SU-DHL-6 (cell line): ENCODE measurements at regions not wholly inside any gene's neighbourhood (a gene's known extent, or its start where the extent isn't known, plus 50 kb on each side); places are given as distances from the start of the nearest gene placed in this dataset.

Experiments used
- H2AFZ ChIP-seq: fragments of 200-600 bp; sonication (generic); 2 replicates; pipeline ENCODE4 v1.6.1; 2014; ENCODE audit warnings: low read depth, mild to moderate bottlenecking, moderate library complexity, mixed read lengths, antibody characterized with exemption, low read length; ENCODE audit not compliant: severe bottlenecking
- H3F3A ChIP-seq: fragments of 200-600 bp; shearing (Covaris generic); 2 replicates; pipeline ENCODE4 v1.6.0; 2016; ENCODE audit warnings: antibody characterized with exemption, mild to moderate bottlenecking; ENCODE audit not compliant: insufficient read depth
- H3K27ac ChIP-seq: fragments of 200-600 bp; sonication (generic); 2 replicates; pipeline ENCODE4 v1.5.1; 2016; ENCODE audit warnings: low read depth, mild to moderate bottlenecking, low read length, moderate library complexity, mixed read lengths
- H3K27me3 ChIP-seq: fragments of 200-600 bp; sonication (generic), shearing (Covaris generic); 2 replicates; pipeline ENCODE4 v1.6.0; 2014; ENCODE audit warnings: mild to moderate bottlenecking, low read length
- H3K36me3 ChIP-seq: fragments of 200-600 bp; sonication (generic); 2 replicates; pipeline ENCODE4 v1.6.1; 2014; ENCODE audit warnings: mild to moderate bottlenecking, low read length, mixed read lengths
- H3K4me2 ChIP-seq: fragments of 300-600, 200-600 bp; shearing (Covaris generic), sonication (generic); 2 replicates; pipeline ENCODE4 v1.6.0; 2014; ENCODE audit warnings: low read length, low read depth, mild to moderate bottlenecking; ENCODE audit not compliant: poor library complexity, severe bottlenecking
- H3K4me3 ChIP-seq: fragments of 200-600 bp; sonication (generic); 2 replicates; pipeline ENCODE4 v1.5.1; 2014; ENCODE audit warnings: antibody characterized with exemption, low read length, mild to moderate bottlenecking, mixed read lengths; ENCODE audit not compliant: insufficient read depth, poor library complexity, severe bottlenecking
- H3K79me2 ChIP-seq: fragments of 200-600 bp; sonication (generic); 2 replicates; pipeline ENCODE4 v1.6.1; 2014; ENCODE audit warnings: mild to moderate bottlenecking, low read length, moderate library complexity; ENCODE audit not compliant: insufficient read depth
- H3K9ac ChIP-seq: fragments of 200-600 bp; sonication (generic); 2 replicates; pipeline ENCODE4 v1.7.0; 2014; ENCODE audit warnings: mild to moderate bottlenecking, low read length
- H3K9me2 ChIP-seq: fragments of 200-600 bp; sonication (generic); replicated peaks from 2 replicates; pipeline ENCODE4 v1.6.1; 2014; ENCODE audit warnings: low read length; ENCODE audit not compliant: insufficient read depth
- H3K9me3 ChIP-seq: fragments of 200-600 bp; sonication (generic); 2 replicates; pipeline ENCODE4 v1.6.1; 2014; ENCODE audit warnings: low read length, mixed read lengths; ENCODE audit not compliant: insufficient read depth
- H4K20me1 ChIP-seq: fragments of 200-600 bp; sonication (generic); 2 replicates; pipeline ENCODE4 v1.6.1; 2014; ENCODE audit warnings: low read depth, mild to moderate bottlenecking, antibody characterized with exemption, low read length, moderate library complexity, mixed read lengths
- EZH2phosphoT487 ChIP-seq: fragments of 200-600 bp; sonication (generic), shearing (Covaris generic); conservative IDR thresholded peaks from 2 replicates; pipeline ENCODE4 v1.6.1; 2018; ENCODE audit warnings: mild to moderate bottlenecking, antibody characterized with exemption, low read length, moderate library complexity, mixed read lengths
- TF ChIP-seq, protein P1 (sequence below): fragments of 200-600 bp; sonication (generic); IDR thresholded peaks from one replicate; pipeline ENCODE4 v1.5.1; 2017; ENCODE audit warnings: antibody characterized with exemption, mild to moderate bottlenecking, low read length, moderate library complexity; ENCODE audit not compliant: insufficient read depth, poor library complexity, severe bottlenecking

DNA sequence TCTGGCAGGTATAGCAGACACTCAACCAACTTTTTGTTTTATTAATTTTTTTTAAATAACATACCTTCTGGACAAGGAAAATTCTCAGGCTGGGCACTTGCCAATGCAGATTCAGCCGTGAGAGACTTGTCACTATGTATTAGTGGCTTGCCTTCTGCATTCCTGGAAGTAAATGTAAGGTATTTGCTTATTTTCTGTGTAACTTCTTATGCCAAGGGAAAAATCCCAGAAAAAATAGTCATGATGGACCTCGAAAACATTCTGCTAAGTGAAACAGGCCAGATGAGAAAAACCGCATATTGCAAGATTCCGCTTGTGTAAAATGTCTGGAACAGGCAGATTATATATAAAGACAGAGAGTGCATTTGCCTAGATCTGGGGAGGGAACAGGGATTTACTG is 260.3 kb upstream of the DAPK1 start:
- Histone ChIP-seq H4K20me1 (no peaks in the 10 kb centered on the region), H3K9me3 (no peaks in the 10 kb centered on the region), H3K36me3 (no peaks in the 10 kb centered on the region), H3F3A (no peaks in the 10 kb centered on the region), H3K27me3 (no peaks in the 10 kb centered on the region), H3K9ac (no peak overlapping the region), H3K4me3 (no peak overlapping the region), H3K9me2 (no peaks in the 10 kb centered on the region), H3K4me2 (no peak overlapping the region), H3K79me2 (no peaks in the 10 kb centered on the region), H3K27ac (no peak overlapping the region), H2AFZ (no peak overlapping the region)
- no peak for TF ChIP-seq EZH2phosphoT487
- TF ChIP-seq, protein P1, sequence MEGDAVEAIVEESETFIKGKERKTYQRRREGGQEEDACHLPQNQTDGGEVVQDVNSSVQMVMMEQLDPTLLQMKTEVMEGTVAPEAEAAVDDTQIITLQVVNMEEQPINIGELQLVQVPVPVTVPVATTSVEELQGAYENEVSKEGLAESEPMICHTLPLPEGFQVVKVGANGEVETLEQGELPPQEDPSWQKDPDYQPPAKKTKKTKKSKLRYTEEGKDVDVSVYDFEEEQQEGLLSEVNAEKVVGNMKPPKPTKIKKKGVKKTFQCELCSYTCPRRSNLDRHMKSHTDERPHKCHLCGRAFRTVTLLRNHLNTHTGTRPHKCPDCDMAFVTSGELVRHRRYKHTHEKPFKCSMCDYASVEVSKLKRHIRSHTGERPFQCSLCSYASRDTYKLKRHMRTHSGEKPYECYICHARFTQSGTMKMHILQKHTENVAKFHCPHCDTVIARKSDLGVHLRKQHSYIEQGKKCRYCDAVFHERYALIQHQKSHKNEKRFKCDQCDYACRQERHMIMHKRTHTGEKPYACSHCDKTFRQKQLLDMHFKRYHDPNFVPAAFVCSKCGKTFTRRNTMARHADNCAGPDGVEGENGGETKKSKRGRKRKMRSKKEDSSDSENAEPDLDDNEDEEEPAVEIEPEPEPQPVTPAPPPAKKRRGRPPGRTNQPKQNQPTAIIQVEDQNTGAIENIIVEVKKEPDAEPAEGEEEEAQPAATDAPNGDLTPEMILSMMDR, result no peak

DNA sequence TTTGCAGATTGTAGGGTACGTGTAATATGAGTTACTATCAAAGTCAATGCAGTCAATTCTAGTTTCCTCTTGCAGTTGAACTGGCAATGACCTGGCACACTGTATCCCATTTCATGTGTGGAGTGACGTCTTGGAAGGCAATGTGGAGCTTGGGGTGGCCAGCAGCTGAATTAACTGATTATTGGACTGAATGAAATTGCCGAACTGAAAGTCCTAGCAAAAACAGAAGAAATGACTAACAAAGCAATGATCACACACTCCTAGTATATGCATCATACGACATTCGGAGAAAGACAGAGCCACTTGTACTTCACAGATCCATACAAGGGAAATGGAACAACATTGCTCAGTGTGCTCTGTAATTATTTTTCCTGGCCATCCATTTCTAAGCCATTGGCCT is 259.1 kb upstream of the DAPK1 start:
- no peaks in the 10 kb centered on the region for H3K9me2 ChIP-seq
- no peaks in the 10 kb centered on the region for H3K79me2 ChIP-seq
- H3K4me2 ChIP-seq, result no peak overlapping the region
- H3K36me3 ChIP-seq, result no peaks in the 10 kb centered on the region
- H2AFZ ChIP-seq, result no peak overlapping the region
- H3K9ac ChIP-seq, result no peak overlapping the region
- no peak for TF ChIP-seq EZH2phosphoT487
- TF ChIP-seq, protein P1, result no peak
- H3K27ac ChIP-seq, result no peak overlapping the region
- H3K9me3 ChIP-seq, result no peaks in the 10 kb centered on the region
- H3K4me3 ChIP-seq, result no peak overlapping the region
- no peaks in the 10 kb centered on the region for H3K27me3 ChIP-seq
- no peaks in the 10 kb centered on the region for H3F3A ChIP-seq
- no peaks in the 10 kb centered on the region for H4K20me1 ChIP-seq

DNA sequence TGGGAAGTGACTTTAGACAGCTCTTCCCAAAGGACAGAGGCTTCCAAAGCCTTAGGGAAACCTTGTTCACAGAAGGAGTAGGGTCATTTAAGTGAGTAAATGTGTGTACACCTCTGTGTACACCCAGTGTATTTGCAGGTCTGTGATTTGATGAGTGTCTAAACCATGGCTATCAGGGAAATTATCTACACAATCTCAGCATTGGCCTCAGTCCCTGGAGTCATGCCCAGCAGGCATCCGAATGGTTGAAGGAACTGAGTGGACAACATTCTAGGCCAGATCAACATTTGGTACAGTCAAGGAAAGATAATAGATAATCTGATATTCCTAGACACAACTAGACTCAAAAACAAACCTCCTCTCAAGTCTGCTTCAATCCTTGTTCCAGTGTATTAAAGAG is 258.4 kb upstream of the DAPK1 start:
- Histone ChIP-seq H3F3A (no peaks in the 10 kb centered on the region), H3K9me2 (no peaks in the 10 kb centered on the region), H3K27ac (no peak overlapping the region), H3K4me2 (no peak overlapping the region), H2AFZ (no peak overlapping the region), H3K4me3 (no peak overlapping the region), H3K79me2 (no peaks in the 10 kb centered on the region), H3K9ac (no peak overlapping the region), H3K27me3 (no peaks in the 10 kb centered on the region), H3K9me3 (no peaks in the 10 kb centered on the region), H3K36me3 (no peaks in the 10 kb centered on the region), H4K20me1 (no peaks in the 10 kb centered on the region)
- TF ChIP-seq EZH2phosphoT487, result no peak
- TF ChIP-seq, protein P1, result no peak

DNA sequence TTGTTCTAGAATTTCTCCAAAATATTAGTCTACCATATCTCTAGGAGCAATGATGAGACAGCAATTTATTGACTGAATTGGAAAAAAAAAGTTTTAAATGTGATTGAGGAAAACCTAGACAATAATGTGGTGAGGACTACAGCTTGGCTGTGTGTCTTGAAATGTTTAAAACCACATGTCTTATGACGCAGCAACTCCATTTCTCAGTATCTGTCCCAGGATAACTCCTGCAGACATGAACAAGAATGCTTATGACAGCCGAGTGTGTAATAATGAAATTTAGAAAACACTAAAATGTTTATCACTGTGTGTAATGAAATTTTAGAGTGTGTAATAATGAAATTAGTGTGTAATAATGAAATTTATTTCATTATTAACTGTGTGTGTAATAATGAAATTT is 254.1 kb upstream of the DAPK1 start:
- no peaks in the 10 kb centered on the region for H3K36me3 ChIP-seq
- no peaks in the 10 kb centered on the region; the same call in 1 of the 2 replicates for H3K9me2 ChIP-seq
- H3F3A ChIP-seq, result no peaks in the 10 kb centered on the region
- no peaks in the 10 kb centered on the region for H4K20me1 ChIP-seq
- H3K9me3 ChIP-seq, result no peaks in the 10 kb centered on the region
- H3K4me3 ChIP-seq, result no peak overlapping the region
- no peak overlapping the region for H3K9ac ChIP-seq
- no peaks in the 10 kb centered on the region; the same call in 1 of the 2 replicates for H3K27me3 ChIP-seq
- no peak overlapping the region for H2AFZ ChIP-seq
- TF ChIP-seq EZH2phosphoT487, result no peak
- TF ChIP-seq, protein P1, result no peak
- no peaks in the 10 kb centered on the region for H3K79me2 ChIP-seq
- no peak overlapping the region for H3K4me2 ChIP-seq
- H3K27ac ChIP-seq, result no peak overlapping the region
